Panc1 (cell line): ENCODE measurements at regions not wholly inside any gene's neighbourhood (a gene's known extent, or its start where the extent isn't known, plus 50 kb on each side); places are given as distances from the start of the nearest gene placed in this dataset.

Experiments used
- ATAC-seq: fragments of 200-7000 bp; cut with Tn5 transposase; 2 replicates; pipeline ENCODE4 v1.9.1; 2020; ENCODE audit warnings: mild to moderate bottlenecking, moderate library complexity
- BruUV-seq: library from RNA; stranded (reverse); fragments of 400-500 nt; replicated peaks from 2 replicates; lab custom pipeline; 2021; lab: Mats Ljungman, UMichigan
- CTCF ChIA-PET: fragments of 300-600 bp; sonication (Branson Sonifier 250); formaldehyde crosslinking; loops from one replicate; lab custom pipeline; 2022; ENCODE audit warnings: antibody characterized with exemption; lab: Charles Lee
- POLR2A ChIA-PET: fragments of 300-600 bp; sonication (Branson Sonifier 250); formaldehyde crosslinking; loops from one replicate; lab custom pipeline; 2022; ENCODE audit warnings: antibody characterized with exemption; lab: Charles Lee
- DNase-seq: peaks from one replicate; pipeline ENCODE4 v3.0.0-alpha.2; 2010; ENCODE audit warnings: low read depth, low spot score
- H3K27ac ChIP-seq: 2 replicates; pipeline ENCODE4 v1.5.1; 2011; ENCODE audit warnings: mild to moderate bottlenecking, low read length, inconsistent platforms
- H3K27me3 ChIP-seq: fragments of 200-500 bp; sonication (Bioruptor generic); 2 replicates; pipeline ENCODE4 v1.6.0; 2014; ENCODE audit warnings: low read length, inconsistent platforms; ENCODE audit not compliant: control insufficient read depth, insufficient read depth
- H3K36me3 ChIP-seq: fragments of 200-500 bp; sonication (Bioruptor generic); 2 replicates; pipeline ENCODE4 v1.5.1; 2014; ENCODE audit warnings: inconsistent platforms, mild to moderate bottlenecking, low read length, moderate library complexity; ENCODE audit not compliant: control insufficient read depth, insufficient read depth
- H3K4me1 ChIP-seq: 2 replicates; pipeline ENCODE4 v1.5.1; 2011; ENCODE audit warnings: inconsistent platforms, mild to moderate bottlenecking, low read length, moderate library complexity; ENCODE audit not compliant: control insufficient read depth, insufficient read depth
- H3K4me3 ChIP-seq, 2 experiments: 2 replicates each; pipeline ENCODE4 v1.5.1; 2011 to 2012; ENCODE audit warnings: low read depth in 2 of 2, low read length in 2 of 2, mild to moderate bottlenecking in 2 of 2, inconsistent platforms in 1 of 2, moderate library complexity in 1 of 2
- H3K9me3 ChIP-seq: fragments of 200-500 bp; sonication (Bioruptor generic); 2 replicates; pipeline ENCODE4 v1.5.1; 2014; ENCODE audit warnings: low read depth, mild to moderate bottlenecking, inconsistent platforms, low read length, moderate library complexity; ENCODE audit not compliant: control insufficient read depth, insufficient read depth
- CTCF ChIP-seq: fragments of 450-650 bp; IDR thresholded peaks from 2 replicates; pipeline ENCODE4 v1.5.1; 2017; ENCODE audit warnings: mild to moderate bottlenecking
- POLR2AphosphoS5 ChIP-seq: IDR thresholded peaks from 2 replicates; pipeline ENCODE4 v1.6.1; 2012; ENCODE audit warnings: mild to moderate bottlenecking, low read depth, low read length, moderate library complexity
- REST ChIP-seq, 2 experiments: IDR thresholded peaks; 2 replicates each; pipeline ENCODE4 v1.6.1; 2011 to 2012; ENCODE audit warnings: low read depth in 2 of 2, control low read depth in 1 of 2, low read length in 1 of 2, mild to moderate bottlenecking in 1 of 2, moderate library complexity in 1 of 2; ENCODE audit not compliant: insufficient read depth in 1 of 2
- SIN3A ChIP-seq: IDR thresholded peaks from 2 replicates; pipeline ENCODE4 v1.6.1; 2012; ENCODE audit warnings: low read depth, mild to moderate bottlenecking, low read length, moderate library complexity, borderline replicate concordance; ENCODE audit not compliant: insufficient read depth
- TCF7L2 ChIP-seq: IDR thresholded peaks from 2 replicates; pipeline ENCODE4 v1.6.1; 2011; ENCODE audit warnings: mild to moderate bottlenecking, low read depth, low read length, inconsistent platforms
- in situ Hi-C: cut with HindIII; loops from 2 replicates; pipeline ENCODE4 v1.10.0; 2016; ENCODE audit warnings: low sequenced_read_pairs, low pct_unique_long_range_greater_than_20kb
- intact Hi-C: fragments of 100-400 bp; cut with micrococcal nuclease; formaldehyde crosslinking; loops from one replicate; pipeline ENCODE4 v1.10.0; 2022; ENCODE audit not compliant: unreplicated experiment

- ChIA-PET CTCF (no interaction called here), POLR2A (no interaction called here)
- H3K4me3 ChIP-seq: no peak overlapping the region
- TF ChIP-seq REST (IDR thresholded peaks at IDR 0.05; ENCODE audit: insufficient read depth in 1 of 2, low read depth in 2 of 2, low read length in 1 of 2): no peak
- TF ChIP-seq SIN3A: no peak
- TF ChIP-seq POLR2AphosphoS5: no peak
- no peak for TF ChIP-seq TCF7L2
- TF ChIP-seq CTCF: no peak
- no peaks in the 10 kb centered on the region for H3K4me1 ChIP-seq
- no TSS peak for BruUV-seq
- DNase-seq: no peak
- in situ Hi-C loops: no loop called here
- intact Hi-C loops: no loop called here
- H3K36me3 ChIP-seq: no peaks in the 10 kb centered on the region
- no peak for ATAC-seq
- no peak overlapping the region for H3K27ac ChIP-seq
- no peaks in the 10 kb centered on the region for H3K9me3 ChIP-seq
- H3K27me3 ChIP-seq: no peaks in the 10 kb centered on the region
Measured at GRCh38 chr4:181364504-181364903, 878.7 kb upstream of the TENM3 start.

GRCh38 chr4:181365671-181366070 is 877.5 kb upstream of the TENM3 start:
- intact Hi-C loops: no loop called here
- ATAC-seq: no peak
- DNase-seq: no peak
- TF ChIP-seq TCF7L2: no peak
- TF ChIP-seq REST (IDR thresholded peaks at IDR 0.05; ENCODE audit: insufficient read depth in 1 of 2, low read depth in 2 of 2, low read length in 1 of 2): no peak
- TF ChIP-seq SIN3A: no peak
- TF ChIP-seq CTCF: no peak
- no peak for TF ChIP-seq POLR2AphosphoS5
- no peaks in the 10 kb centered on the region for H3K9me3 ChIP-seq
- POLR2A ChIA-PET: no interaction called here
- no peak overlapping the region for H3K27ac ChIP-seq
- H3K4me3 ChIP-seq: no peak overlapping the region
- H3K4me1 ChIP-seq: no peaks in the 10 kb centered on the region
- CTCF ChIA-PET: no interaction called here
- no peaks in the 10 kb centered on the region for H3K36me3 ChIP-seq
- BruUV-seq: no TSS peak
- in situ Hi-C loops: no loop called here
- no peaks in the 10 kb centered on the region for H3K27me3 ChIP-seq
